Umbilical cord (tissue), 1 donor: ENCODE measurements at regions not wholly inside any gene's neighbourhood (a gene's known extent, or its start where the extent isn't known, plus 50 kb on each side); places are given as distances from the start of the nearest gene placed in this dataset.
"Not testable (repeated sequence)": the region's sequence is repeated elsewhere in the genome, so short reads cannot be mapped to it uniquely, and the experiment has no call there.

ENCODE experiments used
- DNase-seq: peaks from one replicate; pipeline ENCODE4 v3.0.0-alpha.2; 2015; ENCODE audit warnings: low spot score

- DNase-seq: no peak
Observed at GRCh38 chr6:4354181-4354580, 218.8 kb upstream of the ECI2 start.

GRCh38 chr6:4352731-4353130, 217.4 kb upstream of the ECI2 start:
- no peak for DNase-seq

- no peak for DNase-seq
Observed at GRCh38 chr6:4352322-4352669, 216.9 kb upstream of the ECI2 start.

GRCh38 chr6:4351520-4352321, 216.3 kb upstream of the ECI2 start:
- DNase-seq: peak; percentile 67

- DNase-seq: no peak
Observed at GRCh38 chr6:4350567-4351519, 215.5 kb upstream of the ECI2 start.

- DNase-seq: no peak
Observed at GRCh38 chr6:4349931-4350330, 214.6 kb upstream of the ECI2 start.

GRCh38 chr6:4349323-4349722, 213.9 kb upstream of the ECI2 start:
- no peak for DNase-seq

GRCh38 chr6:4348462-4349112, 213.2 kb upstream of the ECI2 start:
- peak; percentile 46 for DNase-seq

- no peak for DNase-seq
Observed at GRCh38 chr6:4347877-4348276, 212.5 kb upstream of the ECI2 start.

- DNase-seq: no peak
Observed at GRCh38 chr6:4346659-4347333, 211.4 kb upstream of the ECI2 start.

- DNase-seq: no peak
Observed at GRCh38 chr6:4345543-4345942, 210.2 kb upstream of the ECI2 start.

- DNase-seq: no peak
Observed at GRCh38 chr6:4344317-4344899, 209.0 kb upstream of the ECI2 start.

GRCh38 chr6:4342407-4343137, 207.2 kb upstream of the ECI2 start:
- no peak for DNase-seq

- no peak for DNase-seq
Observed at GRCh38 chr6:4341078-4341797, 205.9 kb upstream of the ECI2 start.

GRCh38 chr6:4340544-4340943, 205.2 kb upstream of the ECI2 start:
- DNase-seq: no peak

GRCh38 chr6:4338884-4339283, 203.5 kb upstream of the ECI2 start:
- DNase-seq: no peak

GRCh38 chr6:4336778-4337442, 201.5 kb upstream of the ECI2 start:
- peak; percentile 63 for DNase-seq

- DNase-seq: no peak
Observed at GRCh38 chr6:4336084-4336483, 200.7 kb upstream of the ECI2 start.

- DNase-seq: not testable (repeated sequence)
Observed at GRCh38 chr6:4334158-4334740, 198.9 kb upstream of the ECI2 start.
